Karpas-422 (cell line): ENCODE measurements at regions not wholly inside any gene's neighbourhood (a gene's known extent, or its start where the extent isn't known, plus 50 kb on each side); places are given as distances from the start of the nearest gene placed in this dataset.

Experiments
- DNase-seq: peaks from one replicate; pipeline ENCODE4 v3.0.0-alpha.2; 2015
- H2AFZ ChIP-seq: fragments of 200-600 bp; sonication (generic); 2 replicates; pipeline ENCODE4 v1.6.1; 2014; ENCODE audit warnings: antibody characterized with exemption, low read length, mixed read lengths
- H3K27ac ChIP-seq: fragments of 200-600 bp; sonication (generic); 2 replicates; pipeline ENCODE4 v1.5.1; 2014; ENCODE audit warnings: mild to moderate bottlenecking, low read length, moderate library complexity
- H3K27me3 ChIP-seq: fragments of 200-600 bp; sonication (generic); 2 replicates; pipeline ENCODE4 v1.6.1; 2014; ENCODE audit warnings: low read length, mixed read lengths
- H3K36me3 ChIP-seq: fragments of 200-600 bp; sonication (generic); 2 replicates; pipeline ENCODE4 v1.6.1; 2014; ENCODE audit warnings: low read length, mixed read lengths; ENCODE audit not compliant: insufficient read depth
- H3K4me1 ChIP-seq: fragments of 200-600 bp; sonication (generic); 2 replicates; pipeline ENCODE4 v1.6.1; 2014; ENCODE audit warnings: mild to moderate bottlenecking, low read length, mixed read lengths
- H3K4me2 ChIP-seq: fragments of 200-600 bp; sonication (generic); 2 replicates; pipeline ENCODE4 v1.6.1; 2014; ENCODE audit warnings: low read length, low read depth, mild to moderate bottlenecking; ENCODE audit not compliant: poor library complexity, severe bottlenecking
- H3K4me3 ChIP-seq: fragments of 200-600 bp; sonication (generic); 2 replicates; pipeline ENCODE4 v1.5.1; 2014; ENCODE audit warnings: mild to moderate bottlenecking, antibody characterized with exemption, low read length, mixed read lengths
- H3K79me2 ChIP-seq: fragments of 200-600 bp; sonication (generic); 2 replicates; pipeline ENCODE4 v1.6.1; 2014; ENCODE audit warnings: mild to moderate bottlenecking, low read length, mixed read lengths
- H3K9ac ChIP-seq: fragments of 200-600 bp; sonication (generic); 2 replicates; pipeline ENCODE4 v1.6.0; 2014; ENCODE audit warnings: low read length
- H3K9me2 ChIP-seq: fragments of 200-600 bp; sonication (generic), shearing (Covaris generic); replicated peaks from 2 replicates; pipeline ENCODE4 v1.6.0; 2014; ENCODE audit warnings: mild to moderate bottlenecking, low read length, moderate library complexity; ENCODE audit not compliant: insufficient read depth
- H3K9me3 ChIP-seq: fragments of 300-700, 200-600 bp; sonication (generic); 2 replicates; pipeline ENCODE4 v1.6.1; 2014; ENCODE audit warnings: low read length, mixed read lengths
- H4K20me1 ChIP-seq: fragments of 200-600 bp; sonication (generic); 2 replicates; pipeline ENCODE4 v1.6.1; 2014; ENCODE audit warnings: mild to moderate bottlenecking, antibody characterized with exemption, low read length, low read depth; ENCODE audit not compliant: insufficient read depth

GRCh38 chr2:177024765-177025164, 187.8 kb upstream of the HNRNPA3 start:
- Histone ChIP-seq H3K9me3 (no peaks in the 10 kb centered on the region), H3K36me3 (no peaks in the 10 kb centered on the region)
- no peak for DNase-seq

GRCh38 chr2:177026253-177026652, 186.3 kb upstream of the HNRNPA3 start:
- Histone ChIP-seq H3K27me3 (no peaks in the 10 kb centered on the region), H4K20me1 (no peaks in the 10 kb centered on the region), H3K9me3 (no peaks in the 10 kb centered on the region), H3K4me3 (no peak overlapping the region), H3K4me1 (no peaks in the 10 kb centered on the region), H3K27ac (no peak overlapping the region), H3K36me3 (no peaks in the 10 kb centered on the region), H3K9me2 (no peaks in the 10 kb centered on the region), H3K79me2 (no peaks in the 10 kb centered on the region), H2AFZ (no peak overlapping the region), H3K9ac (no peak overlapping the region), H3K4me2 (no peak overlapping the region)
- no peak for DNase-seq

More at GRCh38 chr2:177024765-177025164, 187.8 kb upstream of the HNRNPA3 start:
- Histone ChIP-seq H3K9me2 (no peaks in the 10 kb centered on the region), H3K79me2 (no peaks in the 10 kb centered on the region), H4K20me1 (no peaks in the 10 kb centered on the region), H3K4me2 (no peak overlapping the region), H3K4me3 (no peak overlapping the region), H3K27ac (no peak overlapping the region), H3K27me3 (no peaks in the 10 kb centered on the region), H2AFZ (no peak overlapping the region), H3K9ac (no peak overlapping the region), H3K4me1 (no peaks in the 10 kb centered on the region)

GRCh38 chr2:177026956-177027355, 185.6 kb upstream of the HNRNPA3 start:
- H3K4me1 ChIP-seq: no peaks in the 10 kb centered on the region
- H3K79me2 ChIP-seq: no peaks in the 10 kb centered on the region
- no peak overlapping the region for H2AFZ ChIP-seq
- DNase-seq: no peak
- H3K9me3 ChIP-seq: no peaks in the 10 kb centered on the region
- no peaks in the 10 kb centered on the region for H3K27me3 ChIP-seq
- H3K36me3 ChIP-seq: no peaks in the 10 kb centered on the region
- H3K4me3 ChIP-seq: no peak overlapping the region
- no peak overlapping the region for H3K27ac ChIP-seq
- H3K9ac ChIP-seq: no peak overlapping the region
- H3K4me2 ChIP-seq: no peak overlapping the region
- no peaks in the 10 kb centered on the region for H4K20me1 ChIP-seq
- no peaks in the 10 kb centered on the region for H3K9me2 ChIP-seq

- no peaks in the 10 kb centered on the region for H3K79me2 ChIP-seq
- H2AFZ ChIP-seq: no peak overlapping the region
- no peak overlapping the region for H3K9ac ChIP-seq
- no peaks in the 10 kb centered on the region for H3K27me3 ChIP-seq
- H3K36me3 ChIP-seq: no peaks in the 10 kb centered on the region
- H3K9me2 ChIP-seq: no peaks in the 10 kb centered on the region
- H3K4me3 ChIP-seq: no peak overlapping the region
- H3K4me2 ChIP-seq: no peak overlapping the region
- no peak overlapping the region for H3K27ac ChIP-seq
- DNase-seq: no peak
- H3K4me1 ChIP-seq: no peaks in the 10 kb centered on the region
- no peaks in the 10 kb centered on the region for H3K9me3 ChIP-seq
- no peaks in the 10 kb centered on the region for H4K20me1 ChIP-seq
These were observed 184.3 kb upstream of the HNRNPA3 start for GRCh38 chr2:177028296-177028695.

GRCh38 chr2:177029075-177029474, 183.5 kb upstream of the HNRNPA3 start:
- H3K36me3 ChIP-seq: no peaks in the 10 kb centered on the region
- no peaks in the 10 kb centered on the region for H3K4me1 ChIP-seq
- no peaks in the 10 kb centered on the region for H3K27me3 ChIP-seq
- no peak overlapping the region for H2AFZ ChIP-seq
- H4K20me1 ChIP-seq: no peaks in the 10 kb centered on the region
- no peaks in the 10 kb centered on the region for H3K9me3 ChIP-seq
- H3K9me2 ChIP-seq: no peaks in the 10 kb centered on the region
- no peak overlapping the region for H3K27ac ChIP-seq
- H3K4me3 ChIP-seq: no peak overlapping the region
- H3K9ac ChIP-seq: no peak overlapping the region
- DNase-seq: no peak
- no peaks in the 10 kb centered on the region for H3K79me2 ChIP-seq
- H3K4me2 ChIP-seq: no peak overlapping the region

- Histone ChIP-seq H3K9me3 (no peaks in the 10 kb centered on the region), H4K20me1 (no peaks in the 10 kb centered on the region), H3K4me2 (no peak overlapping the region), H3K9me2 (no peaks in the 10 kb centered on the region), H3K36me3 (no peaks in the 10 kb centered on the region), H3K27me3 (no peaks in the 10 kb centered on the region), H3K4me1 (no peaks in the 10 kb centered on the region), H3K27ac (no peak overlapping the region), H3K4me3 (no peak overlapping the region), H3K79me2 (no peaks in the 10 kb centered on the region), H2AFZ (no peak overlapping the region), H3K9ac (no peak overlapping the region)
- no peak for DNase-seq
These were observed 183.1 kb upstream of the HNRNPA3 start for GRCh38 chr2:177029501-177029900.

- DNase-seq: peak; percentile 9
- no peaks in the 10 kb centered on the region for H3K36me3 ChIP-seq
- no peak overlapping the region for H3K9ac ChIP-seq
- no peaks in the 10 kb centered on the region for H4K20me1 ChIP-seq
- no peak overlapping the region for H3K4me2 ChIP-seq
- H3K27me3 ChIP-seq: no peaks in the 10 kb centered on the region
- H2AFZ ChIP-seq: no peak overlapping the region
- no peaks in the 10 kb centered on the region for H3K4me1 ChIP-seq
- H3K27ac ChIP-seq: no peak overlapping the region
- no peaks in the 10 kb centered on the region for H3K79me2 ChIP-seq
- no peaks in the 10 kb centered on the region for H3K9me3 ChIP-seq
- no peaks in the 10 kb centered on the region for H3K9me2 ChIP-seq
- no peak overlapping the region for H3K4me3 ChIP-seq
These were observed 182.7 kb upstream of the HNRNPA3 start for GRCh38 chr2:177029901-177030300.

GRCh38 chr2:177030451-177031105, 182.0 kb upstream of the HNRNPA3 start:
- Histone ChIP-seq H3K4me1 (no peaks in the 10 kb centered on the region), H3K4me2 (no peak overlapping the region), H3K9me3 (no peaks in the 10 kb centered on the region), H3K9me2 (no peaks in the 10 kb centered on the region), H4K20me1 (no peaks in the 10 kb centered on the region), H3K27ac (no peak overlapping the region), H3K36me3 (no peaks in the 10 kb centered on the region), H3K9ac (no peak overlapping the region), H3K4me3 (no peak overlapping the region), H3K27me3 (no peaks in the 10 kb centered on the region), H3K79me2 (no peaks in the 10 kb centered on the region), H2AFZ (no peak overlapping the region)
- peak; percentile 7 for DNase-seq
